BJ (cell line): ENCODE measurements at regions not wholly inside any gene's neighbourhood (a gene's known extent, or its start where the extent isn't known, plus 50 kb on each side); places are given as distances from the start of the nearest gene placed in this dataset.
"Not testable (repeated sequence)": the region's sequence is repeated elsewhere in the genome, so short reads cannot be mapped to it uniquely, and the experiment has no call there.

Experiments
- CTCF ChIA-PET: fragments of 350-600 bp; formaldehyde crosslinking; extraction: SDS; loops from one replicate; lab custom pipeline; 2021; ENCODE audit warnings: antibody characterized with exemption, inconsistent platforms; lab: Yijun Ruan, JAX
- POLR2A ChIA-PET: fragments of 300-600 bp; sonication (Branson Sonifier 250); formaldehyde crosslinking; extraction: SDS; loops from one replicate; lab custom pipeline; 2021; ENCODE audit warnings: antibody characterized with exemption; lab: Charles Lee
- DNase-seq: peaks from one replicate; pipeline ENCODE4 v3.0.0-alpha.2; 2011; ENCODE audit warnings: low read depth
- H3K27me3 ChIP-seq: 2 replicates; pipeline ENCODE4 v1.6.0; 2011; ENCODE audit warnings: low read length; ENCODE audit not compliant: control insufficient read depth, insufficient read depth
- H3K36me3 ChIP-seq: 2 replicates; pipeline ENCODE4 v1.5.1; 2011; ENCODE audit warnings: low read length; ENCODE audit not compliant: control insufficient read depth, insufficient read depth
- H3K4me3 ChIP-seq: 2 replicates; pipeline ENCODE4 v1.5.1; 2011; ENCODE audit warnings: low read depth, mild to moderate bottlenecking, control low read depth, low read length
- TF ChIP-seq, protein P1 (sequence below): IDR thresholded peaks from 2 replicates; pipeline ENCODE4 v1.5.1; 2011; ENCODE audit warnings: low read depth, mild to moderate bottlenecking, control low read depth, inconsistent platforms, low read length, moderate library complexity; ENCODE audit not compliant: insufficient read depth

GRCh38 chr12:89225808-89226411, 126.4 kb downstream of the DUSP6 start:
- TF ChIP-seq, protein P1, sequence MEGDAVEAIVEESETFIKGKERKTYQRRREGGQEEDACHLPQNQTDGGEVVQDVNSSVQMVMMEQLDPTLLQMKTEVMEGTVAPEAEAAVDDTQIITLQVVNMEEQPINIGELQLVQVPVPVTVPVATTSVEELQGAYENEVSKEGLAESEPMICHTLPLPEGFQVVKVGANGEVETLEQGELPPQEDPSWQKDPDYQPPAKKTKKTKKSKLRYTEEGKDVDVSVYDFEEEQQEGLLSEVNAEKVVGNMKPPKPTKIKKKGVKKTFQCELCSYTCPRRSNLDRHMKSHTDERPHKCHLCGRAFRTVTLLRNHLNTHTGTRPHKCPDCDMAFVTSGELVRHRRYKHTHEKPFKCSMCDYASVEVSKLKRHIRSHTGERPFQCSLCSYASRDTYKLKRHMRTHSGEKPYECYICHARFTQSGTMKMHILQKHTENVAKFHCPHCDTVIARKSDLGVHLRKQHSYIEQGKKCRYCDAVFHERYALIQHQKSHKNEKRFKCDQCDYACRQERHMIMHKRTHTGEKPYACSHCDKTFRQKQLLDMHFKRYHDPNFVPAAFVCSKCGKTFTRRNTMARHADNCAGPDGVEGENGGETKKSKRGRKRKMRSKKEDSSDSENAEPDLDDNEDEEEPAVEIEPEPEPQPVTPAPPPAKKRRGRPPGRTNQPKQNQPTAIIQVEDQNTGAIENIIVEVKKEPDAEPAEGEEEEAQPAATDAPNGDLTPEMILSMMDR, result no peak
- no peaks in the 10 kb centered on the region for H3K36me3 ChIP-seq
- no peak overlapping the region for H3K4me3 ChIP-seq
- ChIA-PET POLR2A (no interaction called here), CTCF (interaction anchor here (0.6 to 1.0 kb wide), 2 partner anchors 115 to 299 kb away, joined by 3 read pairs; no protein-coding TSS in a partner anchor)
- H3K27me3 ChIP-seq, result no peaks in the 10 kb centered on the region
- peak; percentile 76 for DNase-seq

DNA sequence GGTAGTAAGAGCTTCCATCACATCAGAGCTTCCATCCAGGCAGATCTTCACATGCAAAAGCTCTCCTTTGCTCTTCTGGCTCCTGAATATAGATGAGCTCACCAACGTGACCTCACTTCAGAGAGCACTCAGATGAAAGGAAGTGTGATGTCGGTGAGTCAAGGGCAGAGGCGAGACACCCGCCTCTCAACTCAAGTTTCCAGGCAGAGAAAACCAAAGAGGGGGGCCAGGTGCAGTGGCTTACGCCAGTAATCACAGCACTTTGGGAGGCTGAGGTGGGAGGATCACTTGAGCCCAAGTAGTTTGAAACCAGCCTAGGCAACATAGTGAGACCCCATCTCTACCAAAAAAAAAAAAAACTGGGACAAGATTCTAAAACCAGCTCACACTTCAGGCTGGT, 126.9 kb downstream of the DUSP6 start:
- TF ChIP-seq, protein P1, result no peak
- Histone ChIP-seq H3K4me3 (no peak overlapping the region), H3K27me3 (no peaks in the 10 kb centered on the region), H3K36me3 (no peaks in the 10 kb centered on the region)
- no peak for DNase-seq
- CTCF ChIA-PET, result interaction anchor here (0.6 to 1.0 kb wide), 2 partner anchors 114 to 300 kb away, joined by 3 read pairs; no protein-coding TSS in a partner anchor
- POLR2A ChIA-PET, result no interaction called here

DNA sequence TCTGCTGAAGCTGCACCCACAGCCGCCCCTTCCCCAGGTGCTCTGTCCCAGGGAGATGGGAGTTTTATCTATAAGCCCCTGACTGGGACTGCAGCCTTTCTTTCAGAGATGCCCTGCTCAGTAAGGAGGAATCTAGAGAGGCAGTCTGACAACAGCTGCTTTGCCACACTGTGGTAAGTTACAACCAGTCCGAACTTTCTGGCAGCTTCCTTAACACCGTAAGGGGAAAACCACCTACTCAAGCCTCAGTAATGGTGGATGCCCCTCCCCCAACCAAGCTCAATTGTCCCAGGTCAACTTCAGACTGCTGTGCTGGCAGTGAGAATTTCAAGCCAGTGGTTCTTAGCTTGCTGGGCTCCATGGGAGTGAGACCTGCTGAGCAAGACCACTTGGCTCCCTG, 129.7 kb downstream of the DUSP6 start:
- CTCF ChIA-PET, result interaction anchor here (0.7 to 1.2 kb wide), 2 partner anchors 9 to 239 kb away, joined by 3 read pairs; no protein-coding TSS in a partner anchor
- POLR2A ChIA-PET, result interaction anchor here (0.6 kb wide), 1 partner anchor 18 kb away, joined by 6 read pairs; no protein-coding TSS in a partner anchor
- DNase-seq, H3K4me3 ChIP-seq, H3K27me3 ChIP-seq, H3K36me3 ChIP-seq: not testable (repeated sequence)

DNA sequence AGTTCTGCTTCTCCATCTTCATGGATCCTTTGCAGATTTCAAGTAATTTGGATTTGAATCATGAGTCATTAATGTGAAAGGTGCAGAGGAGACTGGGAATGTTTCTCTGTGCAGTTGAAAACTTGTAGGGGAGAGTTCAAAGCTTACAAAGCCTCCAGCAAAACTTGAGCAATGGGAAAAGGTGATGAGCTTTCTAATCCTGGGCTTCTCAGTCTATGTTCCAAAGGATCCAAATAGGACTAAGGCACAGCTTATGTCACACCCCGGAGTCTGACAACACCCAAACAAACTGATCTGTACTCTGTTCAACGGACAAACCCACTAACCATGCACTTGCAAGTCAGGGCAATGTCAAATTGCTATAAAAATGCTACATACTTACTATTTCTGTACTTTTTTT, 134.8 kb downstream of the DUSP6 start:
- no peak overlapping the region for H3K4me3 ChIP-seq
- CTCF ChIA-PET, result no interaction called here

GRCh38 chr12:89216211-89216952, 135.9 kb downstream of the DUSP6 start:
- Histone ChIP-seq H3K36me3 (no peaks in the 10 kb centered on the region), H3K4me3 (no peak overlapping the region), H3K27me3 (no peaks in the 10 kb centered on the region)
- TF ChIP-seq, protein P1, result no peak
- ChIA-PET POLR2A (no interaction called here), CTCF (no interaction called here)
- DNase-seq, result no peak

More for the DNA sequence above, 134.8 kb downstream of the DUSP6 start:
- TF ChIP-seq, protein P1, result no peak
- DNase-seq, result no peak
- POLR2A ChIA-PET, result no interaction called here
- Histone ChIP-seq H3K27me3 (no peaks in the 10 kb centered on the region), H3K36me3 (no peaks in the 10 kb centered on the region)
